HG02623 (cell line): ENCODE measurements at regions not wholly inside any gene's neighbourhood (a gene's known extent, or its start where the extent isn't known, plus 50 kb on each side); places are given as distances from the start of the nearest gene placed in this dataset.

Source experiments
- ATAC-seq: cut with Tn5 transposase; IDR thresholded peaks from one replicate; pipeline ENCODE4 v1.9.1; 2021; ENCODE audit warnings: moderate library complexity; ENCODE audit not compliant: unreplicated experiment

GRCh38 chr6:137775720-137776119 is 91.3 kb upstream of the TNFAIP3 start:
- no peak for ATAC-seq

DNA sequence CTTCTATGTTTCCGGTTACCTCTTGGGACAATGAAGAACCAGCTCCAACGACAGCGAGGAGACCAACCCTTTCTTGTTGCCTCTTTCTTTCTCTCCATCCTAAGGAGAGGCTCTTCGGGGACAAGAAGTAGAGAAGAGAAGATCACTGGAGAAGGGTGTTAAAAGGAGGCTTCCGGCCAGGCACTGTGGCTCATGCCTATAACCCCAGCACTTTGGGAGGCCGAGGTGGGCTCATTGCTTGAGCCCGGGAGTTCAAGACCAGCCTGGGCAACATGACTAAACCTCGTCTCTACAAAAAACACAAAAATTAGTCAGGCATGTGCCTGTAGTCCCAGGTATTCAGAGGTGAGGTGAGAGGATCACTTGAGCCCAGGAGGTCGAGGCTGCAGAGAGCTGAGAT is 90.8 kb upstream of the TNFAIP3 start:
- no peak for ATAC-seq

GRCh38 chr6:137776786-137777686 is 90.0 kb upstream of the TNFAIP3 start:
- no peak for ATAC-seq

- no peak for ATAC-seq
These were observed 89.4 kb upstream of the TNFAIP3 start for GRCh38 chr6:137777687-137778075.

GRCh38 chr6:137779982-137780381 is 87.1 kb upstream of the TNFAIP3 start:
- ATAC-seq = no peak

- ATAC-seq = no peak
These were observed 86.5 kb upstream of the TNFAIP3 start for GRCh38 chr6:137780447-137781034.

- no peak for ATAC-seq
These were observed 85.4 kb upstream of the TNFAIP3 start for GRCh38 chr6:137781639-137782038.

GRCh38 chr6:137782166-137783039 is 84.7 kb upstream of the TNFAIP3 start:
- no peak for ATAC-seq

DNA sequence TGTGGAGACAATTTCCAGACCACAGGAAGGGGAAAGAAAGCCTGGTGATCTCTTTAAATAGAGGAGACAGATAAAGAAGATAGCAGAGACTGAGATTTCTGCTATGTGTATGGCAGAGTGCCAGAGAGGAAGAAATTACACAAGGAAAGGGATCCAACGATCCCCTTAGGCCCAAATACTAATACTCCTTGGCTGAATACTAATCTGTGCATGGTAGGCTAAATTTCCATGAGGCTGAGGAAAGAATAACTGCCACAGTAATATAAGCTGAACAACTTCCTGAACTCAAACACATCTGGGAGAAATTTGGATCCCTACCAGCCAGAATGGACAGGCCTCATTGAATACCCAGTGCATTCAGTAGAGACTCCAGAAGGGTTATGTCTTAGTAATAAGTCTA is 83.3 kb upstream of the TNFAIP3 start:
- no peak for ATAC-seq

DNA sequence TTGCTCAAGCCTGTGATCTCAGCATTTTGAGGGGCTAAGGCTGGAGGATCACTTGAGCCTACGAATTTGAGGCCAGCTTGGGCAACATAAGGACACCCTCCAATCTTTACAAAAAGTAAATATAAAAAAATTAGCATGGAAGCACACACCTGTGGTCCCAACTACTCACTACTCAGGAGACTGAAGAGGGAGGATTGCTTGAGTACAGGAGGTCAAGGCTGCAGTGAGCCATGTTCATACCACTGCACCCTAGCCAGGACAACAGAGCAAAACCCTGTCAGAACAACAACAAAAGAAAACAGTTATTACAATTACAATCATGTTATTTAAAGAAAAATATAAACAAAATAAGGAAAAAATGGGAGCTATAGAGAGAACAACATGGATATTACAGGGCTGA is 82.5 kb upstream of the TNFAIP3 start:
- ATAC-seq = no peak

DNA sequence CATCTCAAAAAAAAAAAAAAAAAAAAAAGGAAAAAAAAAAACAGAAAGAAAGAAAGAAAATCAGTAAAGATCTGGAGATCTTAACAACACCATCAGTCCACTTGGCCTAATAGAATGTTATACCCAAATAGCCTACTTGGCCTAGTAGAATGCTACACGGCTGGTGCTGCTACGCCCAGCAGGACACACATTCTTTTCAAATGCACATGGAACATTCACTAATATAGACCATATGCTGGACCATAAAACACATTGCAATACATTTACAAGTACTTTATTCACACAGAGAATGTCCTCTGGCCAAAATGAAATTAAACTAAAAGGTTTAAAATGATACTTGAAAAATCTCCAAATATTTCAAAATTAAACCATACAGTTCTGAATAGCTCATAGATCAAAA is 80.0 kb upstream of the TNFAIP3 start:
- no peak for ATAC-seq

DNA sequence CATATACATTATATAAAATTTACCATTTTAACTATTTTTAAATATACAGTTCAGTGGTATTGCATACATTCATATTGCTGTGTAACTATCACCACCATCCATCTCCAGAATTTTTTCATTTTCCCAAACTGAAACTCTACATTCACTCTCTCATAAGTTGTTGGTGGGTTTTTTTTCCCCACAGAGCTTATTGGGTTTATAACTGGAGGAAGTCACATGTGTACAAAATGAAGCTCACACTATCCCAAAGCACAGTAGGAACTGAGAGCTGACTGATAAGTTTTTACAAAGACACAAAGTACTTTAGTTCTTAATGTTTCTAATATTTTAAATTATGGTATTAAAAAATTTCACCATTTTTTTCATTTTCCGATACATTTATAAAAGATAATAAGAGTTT is 78.8 kb upstream of the TNFAIP3 start:
- no peak for ATAC-seq

- no peak for ATAC-seq
These were observed 75.5 kb upstream of the TNFAIP3 start for GRCh38 chr6:137791281-137792159.

GRCh38 chr6:137792160-137793033 is 74.7 kb upstream of the TNFAIP3 start:
- no peak for ATAC-seq

GRCh38 chr6:137793805-137794515 is 73.1 kb upstream of the TNFAIP3 start:
- no peak for ATAC-seq

DNA sequence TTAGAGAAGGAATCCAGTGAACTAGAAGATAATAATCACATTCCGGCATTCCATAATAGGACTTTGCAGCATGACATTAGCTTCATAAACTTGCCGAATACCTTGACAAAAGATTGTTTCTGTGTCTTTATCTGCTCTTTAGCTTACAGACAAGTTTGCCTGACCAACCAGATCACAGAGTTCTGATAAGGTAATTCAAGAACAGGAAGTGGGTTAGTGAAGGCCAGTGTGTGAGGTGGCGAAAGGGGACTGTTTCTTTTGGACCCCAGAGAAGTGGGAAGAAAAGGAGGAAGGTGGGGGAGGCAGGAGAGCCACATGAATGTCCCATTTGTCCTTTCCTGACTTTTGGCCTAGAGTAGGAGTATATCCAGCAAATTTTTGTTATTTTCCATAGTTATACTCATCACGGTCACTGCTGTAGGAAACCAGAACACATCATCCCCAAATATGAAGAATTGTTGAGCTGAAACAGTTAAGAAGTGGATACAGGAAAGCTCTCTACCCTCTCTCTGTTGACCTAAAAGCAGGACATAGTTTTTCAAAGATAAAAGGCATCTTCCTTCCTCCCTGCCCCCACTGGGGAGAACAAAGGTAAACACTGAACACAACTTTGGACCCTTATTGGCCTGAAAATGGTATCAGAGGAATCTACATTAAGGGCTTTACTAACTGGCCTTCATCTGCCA is 72.4 kb upstream of the TNFAIP3 start:
- no peak for ATAC-seq

- ATAC-seq = no peak
These were observed 71.6 kb upstream of the TNFAIP3 start for GRCh38 chr6:137795501-137795900.

- ATAC-seq = no peak
These were observed 68.8 kb upstream of the TNFAIP3 start for GRCh38 chr6:137798261-137798660.
